PC-9 (cell line): ENCODE measurements at regions not wholly inside any gene's neighbourhood (a gene's known extent, or its start where the extent isn't known, plus 50 kb on each side); places are given as distances from the start of the nearest gene placed in this dataset.

Experiments used
- BruUV-seq: library from RNA; stranded (reverse); fragments of 400-500 nt; replicated peaks from 2 replicates; lab custom pipeline; 2021; lab: Mats Ljungman, UMichigan
- CTCF ChIA-PET: fragments of 300-600 bp; sonication (Branson Sonifier 250); formaldehyde crosslinking; loops from one replicate; lab custom pipeline; 2022; ENCODE audit warnings: antibody characterized with exemption; lab: Charles Lee
- POLR2A ChIA-PET: fragments of 300-600 bp; sonication (Branson Sonifier 250); formaldehyde crosslinking; loops from one replicate; lab custom pipeline; 2022; ENCODE audit warnings: antibody characterized with exemption; ENCODE audit not compliant: unreplicated experiment; lab: Charles Lee
- DNase-seq, 2 experiments: peaks; one replicate each; pipeline versions ENCODE4 v3.0.0 to v3.0.0-alpha.2; 2015 to 2022; ENCODE audit warnings: mixed read lengths in 1 of 2
- H2AFZ ChIP-seq: fragments of 200-600 bp; sonication (generic); 2 replicates; pipeline ENCODE4 v1.8.1; 2017; ENCODE audit warnings: antibody characterized with exemption
- H3F3A ChIP-seq: fragments of 200-600 bp; sonication (generic); 2 replicates; pipeline ENCODE4 v1.8.1; 2017; ENCODE audit warnings: antibody characterized with exemption, mild to moderate bottlenecking, low read depth; ENCODE audit not compliant: insufficient read depth
- H3K27ac ChIP-seq: fragments of 200-600 bp; sonication (generic); 2 replicates; pipeline ENCODE4 v1.6.1; 2016; ENCODE audit warnings: mixed run types
- H3K27me3 ChIP-seq: fragments of 200-600 bp; sonication (generic); 2 replicates; pipeline ENCODE4 v1.6.1; 2016; ENCODE audit warnings: low read depth, mixed run types; ENCODE audit not compliant: insufficient read depth
- H3K36me3 ChIP-seq: fragments of 200-600 bp; sonication (generic); 2 replicates; pipeline ENCODE4 v1.6.1; 2016; ENCODE audit warnings: low read depth, mixed run types
- H3K4me1 ChIP-seq: fragments of 200-600 bp; sonication (generic); replicated peaks from 2 replicates; pipeline ENCODE4 v1.6.1; 2016; ENCODE audit warnings: mixed run types; ENCODE audit not compliant: insufficient read depth
- H3K4me2 ChIP-seq: fragments of 200-600 bp; sonication (generic); 2 replicates; pipeline ENCODE4 v1.6.1; 2017; ENCODE audit warnings: mixed run types
- H3K4me3 ChIP-seq: fragments of 200-600 bp; sonication (generic); 2 replicates; pipeline ENCODE4 v1.6.1; 2016; ENCODE audit warnings: mixed run types
- H3K79me2 ChIP-seq: fragments of 200-600 bp; sonication (generic); 2 replicates; pipeline ENCODE4 v1.6.1; 2017; ENCODE audit warnings: low read depth, mixed run types
- H3K9me2 ChIP-seq: fragments of 200-600 bp; sonication (generic); 2 replicates; pipeline ENCODE4 v1.8.1; 2017; ENCODE audit warnings: mild to moderate bottlenecking; ENCODE audit not compliant: insufficient read depth
- H3K9me3 ChIP-seq: fragments of 200-600 bp; sonication (generic); 2 replicates; pipeline ENCODE4 v1.8.1; 2016; ENCODE audit warnings: low read depth; ENCODE audit not compliant: insufficient read depth
- H4K20me1 ChIP-seq: fragments of 200-600 bp; sonication (generic); 2 replicates; pipeline ENCODE4 v1.8.1; 2017; ENCODE audit not compliant: insufficient read depth
- EZH2 ChIP-seq: fragments of 200-600 bp; sonication (generic); IDR thresholded peaks from 2 replicates; pipeline ENCODE4 v1.8.0; 2017; ENCODE audit warnings: antibody characterized with exemption, low read depth
- intact Hi-C: fragments of 100-400 bp; cut with micrococcal nuclease; formaldehyde crosslinking; loops from one replicate; pipeline ENCODE4 v1.10.0; 2022; ENCODE audit not compliant: unreplicated experiment
- TF ChIP-seq, protein P1 (sequence below): fragments of 200-600 bp; sonication (generic); conservative IDR thresholded peaks from 2 replicates; pipeline ENCODE4 v1.6.1; 2017; ENCODE audit warnings: mixed run types, antibody characterized with exemption, mild to moderate bottlenecking, moderate library complexity

DNA sequence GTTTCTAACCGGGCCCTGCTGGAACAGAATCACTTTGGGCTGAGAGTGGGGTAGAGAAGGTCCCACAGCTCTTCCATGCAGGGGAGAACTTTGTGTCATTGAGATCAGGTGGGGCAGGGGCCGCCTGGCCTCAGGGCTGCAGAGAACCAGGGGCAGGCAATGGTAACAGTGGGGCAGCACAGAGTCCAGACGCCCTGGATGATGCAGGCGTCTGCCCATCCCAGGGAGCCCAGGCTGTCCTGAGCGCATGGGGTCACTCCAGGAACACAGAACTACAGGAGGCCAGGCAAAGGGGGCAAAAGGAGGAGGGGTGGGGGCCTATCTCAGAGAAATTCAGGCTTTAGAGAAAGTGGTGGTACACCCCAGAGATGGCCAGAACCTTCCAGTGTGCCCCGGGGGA lies 121.3 kb downstream of the NDUFA10 start:
- H3K79me2 ChIP-seq, result no peaks in the 10 kb centered on the region
- TF ChIP-seq EZH2, result no peak
- TF ChIP-seq, protein P1, sequence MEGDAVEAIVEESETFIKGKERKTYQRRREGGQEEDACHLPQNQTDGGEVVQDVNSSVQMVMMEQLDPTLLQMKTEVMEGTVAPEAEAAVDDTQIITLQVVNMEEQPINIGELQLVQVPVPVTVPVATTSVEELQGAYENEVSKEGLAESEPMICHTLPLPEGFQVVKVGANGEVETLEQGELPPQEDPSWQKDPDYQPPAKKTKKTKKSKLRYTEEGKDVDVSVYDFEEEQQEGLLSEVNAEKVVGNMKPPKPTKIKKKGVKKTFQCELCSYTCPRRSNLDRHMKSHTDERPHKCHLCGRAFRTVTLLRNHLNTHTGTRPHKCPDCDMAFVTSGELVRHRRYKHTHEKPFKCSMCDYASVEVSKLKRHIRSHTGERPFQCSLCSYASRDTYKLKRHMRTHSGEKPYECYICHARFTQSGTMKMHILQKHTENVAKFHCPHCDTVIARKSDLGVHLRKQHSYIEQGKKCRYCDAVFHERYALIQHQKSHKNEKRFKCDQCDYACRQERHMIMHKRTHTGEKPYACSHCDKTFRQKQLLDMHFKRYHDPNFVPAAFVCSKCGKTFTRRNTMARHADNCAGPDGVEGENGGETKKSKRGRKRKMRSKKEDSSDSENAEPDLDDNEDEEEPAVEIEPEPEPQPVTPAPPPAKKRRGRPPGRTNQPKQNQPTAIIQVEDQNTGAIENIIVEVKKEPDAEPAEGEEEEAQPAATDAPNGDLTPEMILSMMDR, result no peak
- CTCF ChIA-PET, result no interaction called here
- POLR2A ChIA-PET, result no interaction called here
- H3F3A ChIP-seq, result no peaks in the 10 kb centered on the region
- no peaks in the 10 kb centered on the region for H3K4me1 ChIP-seq
- H3K9me2 ChIP-seq, result no peaks in the 10 kb centered on the region
- H3K9me3 ChIP-seq, result no peaks in the 10 kb centered on the region
- no TSS peak for BruUV-seq
- no peak overlapping the region for H3K4me2 ChIP-seq
- H3K27ac ChIP-seq, result no peak overlapping the region
- no peaks in the 10 kb centered on the region for H3K36me3 ChIP-seq
- H4K20me1 ChIP-seq, result no peaks in the 10 kb centered on the region; the same call in 1 of the 2 replicates
- intact Hi-C loops, result no loop called here
- H2AFZ ChIP-seq, result no peak overlapping the region
- peaks cover 78% of the 10 kb centered on the region for H3K27me3 ChIP-seq
- no peak for DNase-seq
- no peak overlapping the region for H3K4me3 ChIP-seq

DNA sequence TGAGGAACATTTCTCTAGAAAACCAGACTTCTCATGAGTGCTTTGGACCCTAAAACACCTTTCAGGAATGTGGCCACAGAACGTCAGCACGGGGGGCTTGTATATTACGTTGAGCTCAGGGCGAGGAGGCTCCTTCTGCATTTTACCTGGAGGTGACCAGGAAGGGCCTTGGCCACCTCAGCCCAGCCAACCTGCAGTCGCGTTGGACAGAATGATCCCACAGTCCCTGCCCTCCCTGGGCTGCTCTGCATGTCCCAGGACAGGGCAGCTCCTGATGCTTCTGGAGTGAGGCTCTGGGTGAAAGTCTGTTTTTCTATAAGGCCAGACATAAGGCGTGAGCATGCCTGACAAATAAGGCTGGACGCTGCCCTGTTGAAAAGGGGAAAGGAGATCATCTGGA lies 121.9 kb downstream of the NDUFA10 start:
- intact Hi-C loops, result no loop called here
- H3F3A ChIP-seq, result no peaks in the 10 kb centered on the region

DNA sequence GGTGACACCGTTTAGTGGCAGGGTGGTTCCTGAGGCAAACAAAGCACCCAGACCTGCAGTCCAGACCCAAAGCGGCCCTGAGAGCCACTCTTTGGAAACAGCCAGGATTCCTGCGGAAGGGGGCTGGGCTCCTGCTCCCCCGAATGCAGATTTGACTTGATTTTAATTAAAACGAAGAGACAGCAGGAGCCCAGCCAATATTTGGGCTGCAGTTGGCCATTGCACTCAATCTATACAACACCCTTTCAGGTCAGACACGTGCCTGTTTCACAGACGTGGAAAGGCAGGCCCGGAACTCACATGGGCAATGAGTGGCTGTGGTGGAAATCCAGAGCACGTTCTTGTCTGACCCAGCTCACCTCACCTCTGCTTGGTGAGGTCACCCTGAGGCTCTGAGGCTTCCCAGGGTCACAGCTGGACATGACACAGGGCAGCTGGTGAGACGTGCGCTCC lies 122.4 kb downstream of the NDUFA10 start:
- no peaks in the 10 kb centered on the region for H3K4me1 ChIP-seq
- no peaks in the 10 kb centered on the region for H3K79me2 ChIP-seq
- no peaks in the 10 kb centered on the region for H3K9me2 ChIP-seq
- ChIA-PET POLR2A (no interaction called here), CTCF (no interaction called here)
- peaks cover 81% of the 10 kb centered on the region for H3K27me3 ChIP-seq
- no peak for TF ChIP-seq EZH2
- TF ChIP-seq, protein P1, result no peak
- H3K4me2 ChIP-seq, result no peak overlapping the region
- H3K27ac ChIP-seq, result no peak overlapping the region
- H3F3A ChIP-seq, result no peaks in the 10 kb centered on the region
- no peaks in the 10 kb centered on the region for H3K36me3 ChIP-seq
- no peaks in the 10 kb centered on the region for H3K9me3 ChIP-seq
- no peak overlapping the region for H3K4me3 ChIP-seq
- no peak overlapping the region for H2AFZ ChIP-seq
- no peaks in the 10 kb centered on the region; the same call in 1 of the 2 replicates for H4K20me1 ChIP-seq
- intact Hi-C loops, result no loop called here
- no peak for DNase-seq
- no TSS peak for BruUV-seq

More for the DNA sequence above, 121.9 kb downstream of the NDUFA10 start:
- Histone ChIP-seq H3K9me2 (no peaks in the 10 kb centered on the region), H3K9me3 (no peaks in the 10 kb centered on the region), H3K36me3 (no peaks in the 10 kb centered on the region), H3K4me1 (no peaks in the 10 kb centered on the region), H3K79me2 (no peaks in the 10 kb centered on the region), H4K20me1 (no peaks in the 10 kb centered on the region; the same call in 1 of the 2 replicates), H3K27ac (no peak overlapping the region), H2AFZ (no peak overlapping the region), H3K4me2 (no peak overlapping the region), H3K27me3 (peaks cover 78% of the 10 kb centered on the region), H3K4me3 (no peak overlapping the region)
- no peak for DNase-seq
- TF ChIP-seq EZH2, result no peak
- TF ChIP-seq, protein P1, result no peak
- ChIA-PET CTCF (no interaction called here), POLR2A (no interaction called here)
- no TSS peak for BruUV-seq
